ENCODE measurements at regions not wholly inside any gene's neighbourhood (a gene's known extent, or its start where the extent isn't known, plus 50 kb on each side); places are given as distances from the start of the nearest gene placed in this dataset. TPM values are rescaled to one million over a fixed set of nuclear protein-coding genes. Genes with fewer than 3 reads are reported as not detected.

DNA sequence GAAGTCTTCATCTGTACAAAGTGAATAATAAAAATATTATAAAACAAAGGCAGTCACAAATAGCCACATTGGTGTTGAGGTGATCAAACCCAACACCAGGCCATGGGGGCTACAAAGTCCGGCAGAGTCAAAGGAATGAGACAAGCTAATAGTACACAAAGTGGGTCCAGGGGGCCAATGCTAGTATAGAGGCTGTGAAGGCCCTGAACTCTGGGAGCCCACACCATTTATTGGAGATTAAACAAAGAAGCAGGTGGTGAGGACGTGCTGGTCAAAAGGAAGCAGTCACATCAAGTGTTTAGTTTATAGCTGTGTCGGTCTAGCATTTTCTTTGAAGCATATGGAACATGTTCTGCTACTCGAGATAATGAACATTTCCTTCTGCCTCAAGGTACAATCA is 58.6 kb upstream of the CCT8L2 start:
- Histone ChIP-seq H4K91ac (ENCODE audit: low read depth, low read length, poor library complexity) (no peak overlapping the region), H3K23ac (ENCODE audit: low read depth, low read length, poor library complexity) (no peak overlapping the region), H3K79me1 (ENCODE audit: low read depth, low read length) (no peaks in the 10 kb centered on the region), H3K4me1 (ENCODE audit: control insufficient read depth in 2 of 2, insufficient read depth in 1 of 2, low read depth in 1 of 2, low read length in 2 of 2) (no peaks in the 10 kb centered on the region), H3K18ac (ENCODE audit: low read length) (no peak overlapping the region), H2BK15ac (ENCODE audit: low read length) (no peak overlapping the region), H3K27me3 (ENCODE audit: control insufficient read depth in 3 of 3, insufficient read depth in 3 of 3, low read depth in 1 of 3, low read length in 3 of 3) (no peaks in the 10 kb centered on the region), H3K14ac (ENCODE audit: low read length) (no peak overlapping the region), H2BK5ac (ENCODE audit: low read length) (no peak overlapping the region), H3K27ac (replicated peaks; ENCODE audit: low read length) (no peak overlapping the region), H4K8ac (ENCODE audit: low read depth, low read length) (no peak overlapping the region), H3K36me3 (replicated peaks in 1 of 2; ENCODE audit: control insufficient read depth in 2 of 2, insufficient read depth in 2 of 2, low read length in 2 of 2) (no peaks in the 10 kb centered on the region), H3K4me2 (ENCODE audit: insufficient read depth, low read length, poor library complexity, severe bottlenecking) (no peak overlapping the region), H3K9ac (ENCODE audit: low read depth, low read length, poor library complexity) (no peak overlapping the region), H3K4ac (ENCODE audit: low read length) (no peak overlapping the region), H3K9me3 (replicated peaks in 1 of 2; ENCODE audit: control insufficient read depth in 2 of 2, insufficient read depth in 1 of 2, low read depth in 1 of 2, low read length in 2 of 2) (no peaks in the 10 kb centered on the region), H2BK12ac (ENCODE audit: low read length) (no peak overlapping the region), H2AK5ac (ENCODE audit: low read depth, low read length) (no peak overlapping the region), H2AFZ (ENCODE audit: low read length) (no peak overlapping the region), H2BK120ac (ENCODE audit: low read depth, low read length) (no peak overlapping the region), H3K4me3 (ENCODE audit: low read length in 2 of 2) (no peak overlapping the region)
- WGBS, 2 donors (ENCODE audit: extremely low coverage in 2 of 2, insufficient read length in 2 of 2, insufficient replicate concordance in 1 of 2) = no CpG with 5 or more reads among the region's 4 CpGs
- DNase-seq (ENCODE audit: low spot score) = no peak

Small RNAs in the stretch of these regions (small RNA-seq; reads per million reads assigned to genes)
- gene PARP4P3 (ENCODE audit: insufficient read depth) = not detected
